GM19438 (cell line): ENCODE measurements at regions not wholly inside any gene's neighbourhood (a gene's known extent, or its start where the extent isn't known, plus 50 kb on each side); places are given as distances from the start of the nearest gene placed in this dataset.
"Not testable (repeated sequence)": the region's sequence is repeated elsewhere in the genome, so short reads cannot be mapped to it uniquely, and the experiment has no call there.

ENCODE experiments used
- ATAC-seq: cut with Tn5 transposase; IDR thresholded peaks from one replicate; pipeline ENCODE4 v1.9.1; 2021; ENCODE audit warnings: low read depth; ENCODE audit not compliant: unreplicated experiment

DNA sequence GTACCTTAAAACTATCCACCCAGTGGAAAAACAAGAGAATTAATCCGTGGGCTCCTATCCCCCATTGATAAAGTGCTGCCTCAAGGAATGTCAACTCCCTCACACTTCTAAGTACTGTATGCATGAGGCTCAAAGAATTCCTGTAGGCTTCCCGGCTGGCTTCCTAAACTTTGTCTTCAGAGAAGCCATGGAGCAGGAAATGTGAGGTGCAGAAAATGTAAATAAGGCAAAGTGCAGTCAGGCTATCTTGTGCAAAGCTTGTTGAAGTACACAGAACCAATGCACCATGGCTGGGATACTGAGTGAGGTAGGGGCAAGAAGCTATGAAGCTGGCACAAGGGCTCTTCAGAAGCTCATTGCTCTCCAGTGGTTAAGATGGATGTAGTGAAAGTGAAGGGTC, 611.0 kb downstream of the FSCB start:
- no peak for ATAC-seq

DNA sequence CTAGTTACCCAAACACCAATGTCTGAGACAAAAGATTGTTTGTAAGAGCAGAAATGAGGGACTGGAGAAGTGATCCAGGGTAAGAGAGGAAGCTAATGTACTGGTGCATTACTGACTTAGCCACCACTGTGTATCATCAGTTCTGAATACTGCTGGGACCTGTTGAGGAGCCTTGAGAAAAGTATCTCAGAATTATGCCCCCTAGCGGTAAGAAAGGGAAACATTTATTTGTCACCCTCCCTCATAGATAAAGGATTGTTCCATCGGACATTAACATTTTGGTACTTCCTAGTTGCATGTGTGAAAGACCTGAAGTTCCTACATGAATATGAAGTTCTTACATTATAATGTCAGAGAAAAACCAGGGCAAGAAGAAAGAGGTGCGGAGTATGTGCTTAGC, 612.5 kb downstream of the FSCB start:
- no peak for ATAC-seq

DNA sequence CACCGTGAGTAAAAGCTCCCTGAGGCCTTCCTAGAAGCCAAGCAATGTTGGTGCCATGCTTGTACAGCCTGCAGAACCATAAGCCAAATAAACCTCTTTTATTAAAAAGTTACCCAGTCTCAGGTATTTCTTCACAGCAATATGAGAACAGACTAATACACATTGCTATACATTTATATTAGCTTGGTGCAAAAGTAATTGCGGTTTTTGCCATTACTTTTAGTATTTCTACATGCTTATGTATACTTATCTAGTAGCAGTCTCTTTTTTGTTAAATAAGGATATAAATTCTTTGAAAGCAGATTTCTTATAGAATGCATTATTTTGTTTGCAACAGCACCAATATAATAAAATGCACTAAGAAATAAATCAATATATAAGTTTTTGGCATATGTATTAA, 619.6 kb downstream of the FSCB start:
- no peak for ATAC-seq

GRCh38 chr14:43877351-43877960, 629.6 kb downstream of the FSCB start:
- ATAC-seq = no peak

DNA sequence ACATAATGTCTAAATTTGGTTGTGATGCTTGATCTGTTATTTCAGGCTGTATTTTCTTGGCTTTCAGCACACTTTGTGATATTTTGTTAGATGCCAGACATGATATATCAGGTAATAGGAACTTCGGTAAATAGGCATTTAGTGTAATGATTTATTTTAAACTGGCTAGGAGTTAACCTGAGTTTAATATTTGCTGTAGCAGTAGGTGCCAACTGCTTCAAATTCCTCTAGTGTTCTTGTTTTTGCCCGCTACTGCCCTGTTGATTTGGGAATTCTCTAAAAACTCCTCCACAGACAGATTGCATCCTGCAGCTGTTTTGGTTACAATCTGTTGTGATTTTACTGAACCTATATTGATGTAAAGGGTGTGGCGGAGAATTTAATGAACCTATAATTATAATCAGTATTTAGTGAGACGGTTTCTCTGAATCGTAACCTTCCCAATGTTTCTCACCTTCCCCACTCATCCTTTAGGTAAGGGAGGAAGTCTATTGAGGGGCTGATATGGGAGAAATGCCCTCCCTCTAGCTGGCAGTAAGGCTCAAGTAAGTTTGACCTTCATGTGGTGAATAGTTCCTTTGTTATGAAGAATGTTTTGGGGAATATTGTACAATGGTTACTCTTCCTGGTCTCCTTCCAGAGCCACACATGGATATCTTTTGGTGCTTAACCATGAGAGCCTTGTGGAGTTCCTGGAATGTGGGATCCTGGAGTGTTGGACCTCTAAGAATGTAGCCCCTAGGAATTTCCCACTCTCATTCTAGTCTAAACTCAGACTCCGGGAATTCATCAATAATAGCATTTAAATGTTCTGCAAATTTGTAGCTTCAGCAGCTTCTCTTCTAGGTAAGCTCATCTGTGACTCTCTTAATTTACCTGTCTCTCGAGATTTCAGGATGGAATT, 634.1 kb downstream of the FSCB start:
- no peak for ATAC-seq

DNA sequence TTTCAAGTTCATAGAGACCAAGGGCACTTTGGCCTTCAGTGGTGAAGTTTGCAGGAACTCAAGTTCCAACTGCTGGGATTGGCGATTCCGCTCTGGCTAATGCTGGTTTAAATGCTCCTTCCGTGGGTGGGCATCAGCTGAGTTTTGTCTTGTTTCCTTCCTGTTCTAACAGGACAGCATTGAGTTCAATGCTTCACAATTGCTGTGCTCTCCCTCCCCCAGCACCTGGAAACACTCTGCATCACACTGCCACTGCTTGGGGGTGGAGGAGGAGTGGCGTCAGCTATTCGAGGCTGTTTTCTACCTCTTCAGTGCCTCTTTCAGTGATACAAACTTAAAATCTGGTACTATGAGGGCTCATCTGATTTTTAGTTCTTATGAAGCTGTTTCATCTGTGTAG, 634.9 kb downstream of the FSCB start:
- ATAC-seq = no peak

- no peak for ATAC-seq
Observed at GRCh38 chr14:43858981-43859380, 648.1 kb downstream of the FSCB start.

DNA sequence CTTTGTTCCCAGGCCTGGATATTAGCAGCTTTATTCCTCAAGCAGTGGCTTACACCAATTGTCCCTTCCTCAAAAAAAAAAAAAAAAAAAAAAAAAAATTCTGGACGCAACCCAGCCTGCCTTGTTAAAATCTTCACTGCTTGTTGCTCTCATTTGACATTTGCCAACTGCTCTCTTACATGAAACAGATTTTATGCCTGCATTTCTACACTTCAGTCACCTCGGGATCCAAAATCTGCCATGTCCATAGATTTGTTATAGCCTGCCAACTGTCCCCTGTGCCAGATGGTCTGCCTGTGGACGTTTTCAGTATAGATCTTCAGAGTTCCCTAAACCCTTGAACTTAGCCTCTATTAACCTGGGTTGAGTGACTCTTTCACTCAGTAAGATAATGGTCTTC, 651.5 kb downstream of the FSCB start:
- ATAC-seq = no peak

- ATAC-seq = no peak
Observed at GRCh38 chr14:43853541-43853940, 653.5 kb downstream of the FSCB start.

- no peak for ATAC-seq
Observed at GRCh38 chr14:43803076-43803689, 703.9 kb downstream of the FSCB start.

GRCh38 chr14:43795600-43796228, 711.4 kb downstream of the FSCB start:
- no peak for ATAC-seq

- ATAC-seq = no peak
Observed at GRCh38 chr14:43793579-43793978, 713.5 kb downstream of the FSCB start.

DNA sequence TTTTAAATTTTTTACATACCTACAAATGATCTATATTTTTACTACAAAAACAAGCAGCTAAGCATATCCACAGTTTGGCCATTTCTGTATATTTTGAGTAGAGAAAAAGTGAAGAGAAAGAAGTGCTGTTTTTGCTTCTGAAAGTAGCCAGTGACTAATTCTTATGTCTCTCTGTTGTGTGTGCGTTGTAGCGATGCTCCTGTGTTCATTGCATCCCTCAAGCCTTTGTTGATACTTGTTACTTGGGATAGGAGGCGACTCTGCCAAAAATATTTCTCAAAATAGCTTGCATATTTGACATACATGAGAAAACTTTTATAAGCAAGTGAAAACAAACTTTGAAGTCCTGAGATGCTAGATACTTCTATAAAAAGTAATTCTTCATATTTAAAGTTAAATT, 714.1 kb downstream of the FSCB start:
- ATAC-seq = no peak

- ATAC-seq = no peak
Observed at GRCh38 chr14:43790681-43791080, 716.4 kb downstream of the FSCB start.

- no peak for ATAC-seq
Observed at GRCh38 chr14:43789458-43789857, 717.6 kb downstream of the FSCB start.

DNA sequence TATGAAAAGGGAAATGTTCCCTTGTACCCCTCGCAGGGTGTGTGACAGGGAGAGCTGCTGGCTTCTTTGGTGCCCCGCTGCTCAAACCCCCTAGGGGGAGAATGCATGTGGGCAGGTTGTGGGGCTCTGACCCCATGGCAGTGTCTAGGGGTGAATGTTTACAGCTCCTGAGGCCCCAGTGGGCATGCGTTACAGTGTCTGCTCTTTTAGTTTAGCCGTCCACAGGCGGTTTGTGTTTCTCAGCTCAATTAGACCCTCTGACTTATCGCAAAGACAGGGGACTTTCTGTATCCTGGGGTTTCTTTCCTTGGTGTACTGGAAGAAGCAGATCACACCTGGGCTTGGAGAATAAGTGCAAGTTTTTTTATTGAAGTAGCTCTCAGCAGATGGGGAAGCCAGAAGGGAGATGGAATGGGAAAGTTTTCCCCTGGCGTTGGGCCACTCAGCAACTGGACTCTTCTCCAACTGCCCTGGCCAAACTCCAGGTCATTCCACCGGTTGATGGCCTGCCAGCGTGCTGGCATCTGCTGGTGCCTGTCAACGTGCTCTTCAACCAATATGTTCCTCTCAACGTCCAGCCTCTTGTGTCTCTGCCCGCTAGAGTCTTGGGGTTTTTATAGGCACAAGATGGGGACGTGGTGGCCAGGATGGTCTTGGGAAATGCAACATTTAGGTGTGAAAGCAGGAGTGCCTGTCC, 720.9 kb downstream of the FSCB start:
- ATAC-seq = no peak

GRCh38 chr14:43784432-43784831, 722.7 kb downstream of the FSCB start:
- not testable (repeated sequence) for ATAC-seq

- ATAC-seq = no peak
Observed at GRCh38 chr14:43778937-43779639, 728.0 kb downstream of the FSCB start.

- ATAC-seq = no peak
Observed at GRCh38 chr14:43778570-43778936, 728.5 kb downstream of the FSCB start.

DNA sequence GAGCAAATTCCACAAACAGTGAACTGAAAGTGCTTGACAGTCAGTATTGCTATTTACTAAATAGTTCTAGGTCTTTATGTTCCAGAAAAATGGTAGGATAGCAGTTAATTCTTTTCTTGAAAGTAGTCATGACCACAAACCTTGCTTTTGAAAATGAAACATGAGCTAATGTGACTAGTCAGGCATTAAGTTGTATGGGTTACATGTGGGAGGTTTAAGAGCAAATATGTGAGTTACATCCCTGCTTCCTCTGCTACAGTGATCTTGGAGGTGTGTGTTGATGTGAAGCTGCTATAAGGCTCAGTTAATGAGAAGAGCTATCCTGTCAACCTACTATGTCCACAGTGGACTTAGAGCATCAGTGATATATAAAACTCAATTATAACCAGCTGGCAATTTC, 741.6 kb downstream of the FSCB start:
- no peak for ATAC-seq
